ENCODE measurements at regions not wholly inside any gene's neighbourhood (a gene's known extent, or its start where the extent isn't known, plus 50 kb on each side); places are given as distances from the start of the nearest gene placed in this dataset.

GRCh38 chr13:106911020-106911419, 343.1 kb upstream of the ARGLU1 start:
- Mint-ChIP-seq H3K4me1 (ENCODE audit: insufficient read depth, unreplicated experiment) (peaks cover 6% of the 10 kb centered on the region), H3K27ac (ENCODE audit: low read depth, unreplicated experiment) (no peak overlapping the region), H3K36me3 (ENCODE audit: insufficient read depth, unreplicated experiment) (no peaks in the 10 kb centered on the region), H3K27me3 (ENCODE audit: insufficient read depth, unreplicated experiment) (peaks cover 17% of the 10 kb centered on the region), H3K9me3 (ENCODE audit: unreplicated experiment) (no peaks in the 10 kb centered on the region), H3K4me3 (ENCODE audit: unreplicated experiment) (no peak overlapping the region)
- ChIA-PET POLR2A (interaction anchor here (0.6 kb wide), 1 partner anchor 376 kb away, joined by 3 read pairs; the partner anchor contains the start of gene EFNB2), CTCF (no interaction called here)
- BruUV-seq (replicated peaks): no TSS peak
- no peak for DNase-seq (ENCODE audit: unreplicated experiment)
- TF ChIP-seq CTCF (IDR thresholded peaks at IDR 0.05; ENCODE audit: unreplicated experiment): no peak
- intact Hi-C loops (cut with micrococcal nuclease): no loop called here

GRCh38 chr13:106906426-106906996, 338.6 kb upstream of the ARGLU1 start:
- H3K27me3 Mint-ChIP-seq (ENCODE audit: insufficient read depth, unreplicated experiment): peaks cover 17% of the 10 kb centered on the region
- TF ChIP-seq CTCF (IDR thresholded peaks at IDR 0.05; ENCODE audit: unreplicated experiment): no peak
- peaks cover under 1% of the 10 kb centered on the region for H3K4me1 Mint-ChIP-seq (ENCODE audit: insufficient read depth, unreplicated experiment)
- intact Hi-C loops (cut with micrococcal nuclease): no loop called here
- DNase-seq (ENCODE audit: unreplicated experiment): no peak
- H3K4me3 Mint-ChIP-seq (ENCODE audit: unreplicated experiment): no peak overlapping the region
- no peak overlapping the region for H3K27ac Mint-ChIP-seq (ENCODE audit: low read depth, unreplicated experiment)
- ChIA-PET POLR2A (no interaction called here), CTCF (interaction anchor here (0.6 to 1.1 kb wide), 2 partner anchors 280 to 286 kb away, joined by 3 read pairs; no protein-coding TSS in a partner anchor)
- BruUV-seq (replicated peaks): no TSS peak
- no peaks in the 10 kb centered on the region for H3K9me3 Mint-ChIP-seq (ENCODE audit: unreplicated experiment)
- no peaks in the 10 kb centered on the region for H3K36me3 Mint-ChIP-seq (ENCODE audit: insufficient read depth, unreplicated experiment)

GRCh38 chr13:106905380-106906162, 337.6 kb upstream of the ARGLU1 start:
- ChIA-PET CTCF (interaction anchor here (1.2 kb wide), 1 partner anchor 9 kb away, joined by 3 read pairs; no protein-coding TSS in a partner anchor), POLR2A (interaction anchor here (1.0 kb wide), 1 partner anchor 253 kb away, joined by 3 read pairs; no protein-coding TSS in a partner anchor)
- Mint-ChIP-seq H3K36me3 (ENCODE audit: insufficient read depth, unreplicated experiment) (no peaks in the 10 kb centered on the region), H3K27me3 (ENCODE audit: insufficient read depth, unreplicated experiment) (peaks cover 17% of the 10 kb centered on the region), H3K4me1 (ENCODE audit: insufficient read depth, unreplicated experiment) (no peaks in the 10 kb centered on the region), H3K9me3 (ENCODE audit: unreplicated experiment) (no peaks in the 10 kb centered on the region), H3K27ac (ENCODE audit: low read depth, unreplicated experiment) (no peak overlapping the region), H3K4me3 (ENCODE audit: unreplicated experiment) (no peak overlapping the region)
- TF ChIP-seq CTCF (IDR thresholded peaks at IDR 0.05; ENCODE audit: unreplicated experiment): no peak
- no peak for DNase-seq (ENCODE audit: unreplicated experiment)
- no TSS peak for BruUV-seq (replicated peaks)
- intact Hi-C loops (cut with micrococcal nuclease): no loop called here

- Mint-ChIP-seq H3K9me3 (ENCODE audit: unreplicated experiment) (no peaks in the 10 kb centered on the region), H3K4me3 (ENCODE audit: unreplicated experiment) (no peak overlapping the region), H3K27ac (ENCODE audit: low read depth, unreplicated experiment) (no peak overlapping the region), H3K4me1 (ENCODE audit: insufficient read depth, unreplicated experiment) (no peaks in the 10 kb centered on the region), H3K36me3 (ENCODE audit: insufficient read depth, unreplicated experiment) (no peaks in the 10 kb centered on the region), H3K27me3 (ENCODE audit: insufficient read depth, unreplicated experiment) (no peaks in the 10 kb centered on the region)
- intact Hi-C loops (cut with micrococcal nuclease): no loop called here
- ChIA-PET POLR2A (interaction anchor here (1.4 kb wide), 1 partner anchor 333 kb away, joined by 3 read pairs; no protein-coding TSS in a partner anchor), CTCF (interaction anchor here (0.6 to 0.7 kb wide), 2 partner anchors 273 to 1080 kb away, joined by 3 read pairs; no protein-coding TSS in a partner anchor)
- peak; percentile 62 for DNase-seq (ENCODE audit: unreplicated experiment)
- TF ChIP-seq CTCF (IDR thresholded peaks at IDR 0.05; ENCODE audit: unreplicated experiment): no peak
- BruUV-seq (replicated peaks): no TSS peak
Measured at GRCh38 chr13:106899442-106899841, 331.5 kb upstream of the ARGLU1 start.

All from MCF 10A (cell line).